OCI-LY7 (cell line): ENCODE measurements at regions not wholly inside any gene's neighbourhood (a gene's known extent, or its start where the extent isn't known, plus 50 kb on each side); places are given as distances from the start of the nearest gene placed in this dataset.

ENCODE experiments used
- EZH2phosphoT487 ChIP-seq: fragments of 200-600 bp; sonication (generic); IDR thresholded peaks from 2 replicates; pipeline ENCODE4 v1.6.1; 2018; ENCODE audit warnings: low read depth, borderline replicate concordance, mild to moderate bottlenecking, mixed run types, antibody characterized with exemption, low read length, moderate library complexity, mixed read lengths
- TF ChIP-seq, protein P1 (sequence below): fragments of 200-600 bp; sonication (generic); conservative IDR thresholded peaks from 2 replicates; pipeline ENCODE4 v1.5.1; 2014; ENCODE audit warnings: mild to moderate bottlenecking, antibody characterized with exemption, low read length, moderate library complexity, mixed read lengths

DNA sequence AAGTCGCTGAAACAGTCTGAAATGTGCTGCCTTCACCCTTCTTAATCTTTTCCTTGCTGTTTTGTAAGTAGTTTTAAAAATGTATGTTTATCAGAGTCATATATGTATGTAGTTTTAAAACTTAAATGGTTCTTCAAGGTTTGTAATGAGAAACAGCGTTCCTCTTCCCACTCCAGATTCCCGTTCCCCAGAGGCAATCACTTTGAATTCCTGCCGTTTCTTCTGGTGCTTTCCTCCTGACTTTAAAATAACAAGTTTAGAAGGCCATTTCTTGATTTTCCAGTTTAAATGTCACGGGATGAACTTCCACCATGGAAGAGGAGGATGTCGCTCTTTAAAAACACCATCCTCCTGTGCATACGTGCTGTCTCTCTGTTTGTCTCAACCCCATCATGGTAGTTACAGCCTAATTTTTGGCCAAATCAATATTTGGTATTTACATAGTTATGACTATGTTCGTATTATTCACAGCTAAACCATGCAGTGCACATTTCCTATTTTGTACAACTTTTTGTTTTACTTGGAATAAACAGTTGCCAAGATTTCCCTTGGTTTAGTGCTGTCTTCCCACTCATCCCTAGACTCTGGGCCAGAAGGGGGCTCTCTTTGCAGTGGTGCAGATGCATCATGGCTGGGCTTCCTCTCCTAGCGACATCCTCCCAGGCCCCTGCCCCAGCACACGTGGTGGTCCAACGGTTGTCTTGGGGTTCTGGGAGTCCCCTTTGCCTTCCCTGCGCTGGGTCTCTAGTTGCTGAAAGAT, 151.4 kb downstream of the PTPN20 start:
- TF ChIP-seq, protein P1, sequence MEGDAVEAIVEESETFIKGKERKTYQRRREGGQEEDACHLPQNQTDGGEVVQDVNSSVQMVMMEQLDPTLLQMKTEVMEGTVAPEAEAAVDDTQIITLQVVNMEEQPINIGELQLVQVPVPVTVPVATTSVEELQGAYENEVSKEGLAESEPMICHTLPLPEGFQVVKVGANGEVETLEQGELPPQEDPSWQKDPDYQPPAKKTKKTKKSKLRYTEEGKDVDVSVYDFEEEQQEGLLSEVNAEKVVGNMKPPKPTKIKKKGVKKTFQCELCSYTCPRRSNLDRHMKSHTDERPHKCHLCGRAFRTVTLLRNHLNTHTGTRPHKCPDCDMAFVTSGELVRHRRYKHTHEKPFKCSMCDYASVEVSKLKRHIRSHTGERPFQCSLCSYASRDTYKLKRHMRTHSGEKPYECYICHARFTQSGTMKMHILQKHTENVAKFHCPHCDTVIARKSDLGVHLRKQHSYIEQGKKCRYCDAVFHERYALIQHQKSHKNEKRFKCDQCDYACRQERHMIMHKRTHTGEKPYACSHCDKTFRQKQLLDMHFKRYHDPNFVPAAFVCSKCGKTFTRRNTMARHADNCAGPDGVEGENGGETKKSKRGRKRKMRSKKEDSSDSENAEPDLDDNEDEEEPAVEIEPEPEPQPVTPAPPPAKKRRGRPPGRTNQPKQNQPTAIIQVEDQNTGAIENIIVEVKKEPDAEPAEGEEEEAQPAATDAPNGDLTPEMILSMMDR = peak; percentile 29; the same call in 1 of the 2 replicates
- TF ChIP-seq EZH2phosphoT487 = no peak
